Activated T-helper 2 cell treated with anti-CD3 and anti-CD28 coated beads, Interferon-gamma antibody, Interleukin-2, Interleukin-4, amounts not matched to agents 10 μg/mL and 5 μg/mL and 100 μg/mL, durations not matched to agents 14 hours and 24 hours and 36 hours (primary cell): ENCODE measurements at regions not wholly inside any gene's neighbourhood (a gene's known extent, or its start where the extent isn't known, plus 50 kb on each side); places are given as distances from the start of the nearest gene placed in this dataset.

Experiments used
- DNase-seq: peaks from one replicate; pipeline ENCODE4 v3.0.0; 2021; ENCODE audit warnings: low spot score
- H3K27ac Mint-ChIP-seq: one replicate; pipeline ENCODE4 v1.8.0; 2021; ENCODE audit warnings: mixed read lengths
- H3K27me3 Mint-ChIP-seq: one replicate; pipeline ENCODE4 v1.8.0; 2021; ENCODE audit warnings: low read depth, mixed read lengths
- H3K36me3 Mint-ChIP-seq: one replicate; pipeline ENCODE4 v1.8.0; 2021; ENCODE audit warnings: low read depth, mixed read lengths
- H3K4me1 Mint-ChIP-seq: one replicate; pipeline ENCODE4 v1.8.0; 2021; ENCODE audit warnings: low read depth, mixed read lengths
- H3K4me3 Mint-ChIP-seq: one replicate; pipeline ENCODE4 v1.8.0; 2021; ENCODE audit warnings: low read depth, mild to moderate bottlenecking, moderate library complexity, mixed read lengths
- H3K9me3 Mint-ChIP-seq: one replicate; pipeline ENCODE4 v1.8.0; 2021; ENCODE audit warnings: mixed read lengths
- intact Hi-C: fragments of 100-400 bp; cut with micrococcal nuclease; formaldehyde crosslinking; loops from one replicate; pipeline ENCODE4 v1.15.1; 2023

- Mint-ChIP-seq H3K9me3 (peaks cover 13% of the 10 kb centered on the region), H3K36me3 (no peaks in the 10 kb centered on the region)
- intact Hi-C loops, result no loop called here
Observed at GRCh38 chr13:34617473-34618083, 324.5 kb upstream of the NBEA start.

GRCh38 chr13:34618654-34619053, 323.4 kb upstream of the NBEA start:
- intact Hi-C loops, result no loop called here
- Mint-ChIP-seq H3K9me3 (peaks cover 12% of the 10 kb centered on the region), H3K27ac (no peak overlapping the region), H3K4me1 (no peaks in the 10 kb centered on the region), H3K27me3 (no peaks in the 10 kb centered on the region), H3K36me3 (no peaks in the 10 kb centered on the region), H3K4me3 (no peak overlapping the region)
- DNase-seq, result no peak

More at GRCh38 chr13:34617473-34618083, 324.5 kb upstream of the NBEA start:
- no peak overlapping the region for H3K4me3 Mint-ChIP-seq
- no peak overlapping the region for H3K27ac Mint-ChIP-seq
- no peaks in the 10 kb centered on the region for H3K27me3 Mint-ChIP-seq
- DNase-seq, result no peak
- no peaks in the 10 kb centered on the region for H3K4me1 Mint-ChIP-seq

GRCh38 chr13:34619326-34619725, 322.7 kb upstream of the NBEA start:
- H3K4me1 Mint-ChIP-seq, result no peaks in the 10 kb centered on the region
- H3K27ac Mint-ChIP-seq, result no peak overlapping the region

GRCh38 chr13:34620074-34620850, 321.8 kb upstream of the NBEA start:
- no peak for DNase-seq
- no peaks in the 10 kb centered on the region for H3K4me1 Mint-ChIP-seq
- H3K27ac Mint-ChIP-seq, result no peak overlapping the region
- H3K4me3 Mint-ChIP-seq, result no peak overlapping the region
- no peaks in the 10 kb centered on the region for H3K27me3 Mint-ChIP-seq
- intact Hi-C loops, result no loop called here
- H3K9me3 Mint-ChIP-seq, result peaks cover 11% of the 10 kb centered on the region
- H3K36me3 Mint-ChIP-seq, result no peaks in the 10 kb centered on the region

More at GRCh38 chr13:34619326-34619725, 322.7 kb upstream of the NBEA start:
- H3K36me3 Mint-ChIP-seq, result no peaks in the 10 kb centered on the region
- no peak overlapping the region for H3K4me3 Mint-ChIP-seq
- no peak for DNase-seq
- peaks cover 12% of the 10 kb centered on the region for H3K9me3 Mint-ChIP-seq
- H3K27me3 Mint-ChIP-seq, result no peaks in the 10 kb centered on the region
- intact Hi-C loops, result no loop called here

- H3K27ac Mint-ChIP-seq, result no peak overlapping the region
- no peak overlapping the region for H3K4me3 Mint-ChIP-seq
- H3K4me1 Mint-ChIP-seq, result no peaks in the 10 kb centered on the region
- intact Hi-C loops, result no loop called here
- DNase-seq, result no peak
- peaks cover 5% of the 10 kb centered on the region for H3K9me3 Mint-ChIP-seq
- no peaks in the 10 kb centered on the region for H3K27me3 Mint-ChIP-seq
- no peaks in the 10 kb centered on the region for H3K36me3 Mint-ChIP-seq
Observed at GRCh38 chr13:34620862-34621261, 321.2 kb upstream of the NBEA start.

- no peak overlapping the region for H3K4me3 Mint-ChIP-seq
Observed at GRCh38 chr13:34623331-34623730, 318.7 kb upstream of the NBEA start.

GRCh38 chr13:34627509-34628208, 314.4 kb upstream of the NBEA start:
- Mint-ChIP-seq H3K9me3 (no peaks in the 10 kb centered on the region), H3K36me3 (no peaks in the 10 kb centered on the region), H3K4me3 (no peak overlapping the region), H3K27ac (no peak overlapping the region), H3K27me3 (no peaks in the 10 kb centered on the region), H3K4me1 (no peaks in the 10 kb centered on the region)
- no peak for DNase-seq
- intact Hi-C loops, result no loop called here

More at GRCh38 chr13:34623331-34623730, 318.7 kb upstream of the NBEA start:
- Mint-ChIP-seq H3K36me3 (no peaks in the 10 kb centered on the region), H3K9me3 (peaks cover 4% of the 10 kb centered on the region), H3K4me1 (no peaks in the 10 kb centered on the region), H3K27ac (no peak overlapping the region), H3K27me3 (no peaks in the 10 kb centered on the region)
- DNase-seq, result no peak
- intact Hi-C loops, result no loop called here

GRCh38 chr13:34628209-34628682, 313.8 kb upstream of the NBEA start:
- no peak overlapping the region for H3K27ac Mint-ChIP-seq
- no peaks in the 10 kb centered on the region for H3K4me1 Mint-ChIP-seq
- H3K4me3 Mint-ChIP-seq, result no peak overlapping the region
- DNase-seq, result no peak
- H3K27me3 Mint-ChIP-seq, result no peaks in the 10 kb centered on the region
- H3K36me3 Mint-ChIP-seq, result no peaks in the 10 kb centered on the region
- intact Hi-C loops, result no loop called here
- H3K9me3 Mint-ChIP-seq, result no peaks in the 10 kb centered on the region

GRCh38 chr13:34634448-34634847, 307.6 kb upstream of the NBEA start:
- Mint-ChIP-seq H3K4me3 (no peak overlapping the region), H3K27ac (no peak overlapping the region), H3K9me3 (no peaks in the 10 kb centered on the region), H3K4me1 (no peaks in the 10 kb centered on the region), H3K27me3 (no peaks in the 10 kb centered on the region), H3K36me3 (no peaks in the 10 kb centered on the region)
- intact Hi-C loops, result no loop called here
- no peak for DNase-seq

GRCh38 chr13:34637138-34637537, 304.9 kb upstream of the NBEA start:
- intact Hi-C loops, result no loop called here

GRCh38 chr13:34637636-34638035, 304.4 kb upstream of the NBEA start:
- no peak overlapping the region for H3K4me3 Mint-ChIP-seq
- no peaks in the 10 kb centered on the region for H3K4me1 Mint-ChIP-seq
- no peaks in the 10 kb centered on the region for H3K36me3 Mint-ChIP-seq
- H3K27me3 Mint-ChIP-seq, result no peaks in the 10 kb centered on the region
- intact Hi-C loops, result no loop called here
- H3K9me3 Mint-ChIP-seq, result no peaks in the 10 kb centered on the region
- no peak for DNase-seq
- H3K27ac Mint-ChIP-seq, result no peak overlapping the region

More at GRCh38 chr13:34637138-34637537, 304.9 kb upstream of the NBEA start:
- H3K36me3 Mint-ChIP-seq, result no peaks in the 10 kb centered on the region
- no peak for DNase-seq
- H3K4me1 Mint-ChIP-seq, result no peaks in the 10 kb centered on the region
- no peak overlapping the region for H3K4me3 Mint-ChIP-seq
- no peaks in the 10 kb centered on the region for H3K9me3 Mint-ChIP-seq
- no peak overlapping the region for H3K27ac Mint-ChIP-seq
- H3K27me3 Mint-ChIP-seq, result no peaks in the 10 kb centered on the region

GRCh38 chr13:34638897-34639296, 303.2 kb upstream of the NBEA start:
- Mint-ChIP-seq H3K4me1 (no peaks in the 10 kb centered on the region), H3K27me3 (no peaks in the 10 kb centered on the region), H3K4me3 (no peak overlapping the region)

More at GRCh38 chr13:34638897-34639296, 303.2 kb upstream of the NBEA start:
- intact Hi-C loops, result no loop called here
- no peak overlapping the region for H3K27ac Mint-ChIP-seq
- no peaks in the 10 kb centered on the region for H3K36me3 Mint-ChIP-seq
- peaks cover under 1% of the 10 kb centered on the region for H3K9me3 Mint-ChIP-seq
- DNase-seq, result no peak
